Dedifferentiated amniotic fluid mesenchymal stem cell (primary cell): ENCODE measurements at regions not wholly inside any gene's neighbourhood (a gene's known extent, or its start where the extent isn't known, plus 50 kb on each side); places are given as distances from the start of the nearest gene placed in this dataset.
"Not testable (repeated sequence)": the region's sequence is repeated elsewhere in the genome, so short reads cannot be mapped to it uniquely, and the experiment has no call there.

ENCODE experiments used
- DNase-seq: peaks from one replicate; pipeline ENCODE4 v3.0.0-alpha.2; 2016; ENCODE audit errors: extremely low spot score

DNA sequence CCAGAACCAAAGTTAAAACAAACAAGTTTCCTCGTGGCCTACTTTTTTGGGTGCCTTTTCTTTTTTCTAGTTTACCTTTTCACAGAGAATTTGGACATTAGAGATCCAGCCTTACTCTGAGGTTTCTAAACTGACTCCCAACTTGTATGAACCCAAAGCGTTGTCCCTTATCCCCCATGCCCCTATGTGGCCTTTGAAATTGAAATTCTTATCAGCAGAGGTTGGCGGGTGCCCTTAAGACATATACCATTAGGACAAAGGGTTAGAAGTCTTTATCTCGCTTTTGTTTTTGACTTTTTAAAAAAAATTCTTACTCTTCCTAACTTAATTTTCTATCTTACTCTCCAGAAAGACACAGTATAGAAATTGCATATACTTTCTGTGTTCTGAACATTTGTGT is 76.3 kb upstream of the C7orf33 start:
- DNase-seq = no peak

DNA sequence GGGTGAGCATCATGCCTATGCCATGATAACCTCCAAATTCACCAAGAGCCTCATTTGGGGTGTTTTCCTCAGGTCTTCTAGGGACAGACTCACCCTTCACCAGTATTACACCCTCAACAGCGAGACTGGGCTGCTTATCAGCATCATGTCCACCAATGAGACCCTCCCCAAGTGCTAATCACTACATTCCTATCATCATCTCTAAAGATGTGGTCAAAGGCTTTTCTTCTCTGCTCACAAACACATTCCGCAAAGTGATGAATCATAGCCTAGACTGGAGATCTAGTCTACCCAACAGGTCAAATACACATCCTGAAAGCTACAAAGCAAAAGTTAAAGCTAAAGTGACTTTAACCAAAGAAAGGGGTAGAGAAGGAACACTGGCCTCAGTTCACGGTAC is 75.3 kb upstream of the C7orf33 start:
- no peak for DNase-seq

GRCh38 chr7:148515728-148516695 is 74.6 kb upstream of the C7orf33 start:
- no peak for DNase-seq

DNA sequence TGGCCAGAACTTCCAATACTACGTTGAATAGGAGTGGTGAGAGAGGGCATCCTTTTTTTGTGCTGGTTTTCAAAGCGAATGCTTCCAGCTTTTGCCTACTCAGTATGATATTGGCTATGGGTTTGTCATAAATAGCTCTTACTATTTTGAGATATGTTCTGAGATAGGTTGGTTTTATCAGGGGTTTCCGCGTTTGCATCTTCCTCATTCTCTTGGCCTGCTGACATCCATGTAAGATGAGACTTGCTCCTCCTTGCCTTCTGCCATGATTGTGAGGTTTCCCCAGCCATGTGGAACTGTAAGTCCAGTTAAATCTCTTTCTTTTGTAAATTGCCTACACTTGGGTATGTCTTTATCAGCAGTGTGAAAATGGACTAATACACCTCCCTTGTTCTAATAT is 71.2 kb upstream of the C7orf33 start:
- DNase-seq = not testable (repeated sequence)

GRCh38 chr7:148521271-148521670 is 69.3 kb upstream of the C7orf33 start:
- DNase-seq = no peak

DNA sequence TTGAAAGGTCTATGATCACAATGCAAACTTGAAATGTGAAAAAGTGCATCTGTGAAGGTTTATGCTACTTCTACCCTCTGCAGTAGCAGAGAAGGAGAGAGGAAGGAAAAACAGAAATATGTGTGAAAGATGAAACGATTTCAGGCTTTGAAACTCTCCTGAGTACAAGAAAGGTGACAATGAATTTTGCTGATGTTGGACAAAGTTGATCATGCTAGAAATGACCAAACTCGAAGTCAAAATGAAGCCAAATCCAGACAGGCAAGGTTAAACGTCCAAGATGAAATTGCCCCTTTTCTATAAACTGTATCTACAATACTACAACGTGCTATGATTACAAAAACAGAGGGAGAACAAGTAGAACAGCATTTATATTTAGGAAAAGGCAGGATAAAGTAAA is 67.0 kb upstream of the C7orf33 start:
- DNase-seq = no peak

DNA sequence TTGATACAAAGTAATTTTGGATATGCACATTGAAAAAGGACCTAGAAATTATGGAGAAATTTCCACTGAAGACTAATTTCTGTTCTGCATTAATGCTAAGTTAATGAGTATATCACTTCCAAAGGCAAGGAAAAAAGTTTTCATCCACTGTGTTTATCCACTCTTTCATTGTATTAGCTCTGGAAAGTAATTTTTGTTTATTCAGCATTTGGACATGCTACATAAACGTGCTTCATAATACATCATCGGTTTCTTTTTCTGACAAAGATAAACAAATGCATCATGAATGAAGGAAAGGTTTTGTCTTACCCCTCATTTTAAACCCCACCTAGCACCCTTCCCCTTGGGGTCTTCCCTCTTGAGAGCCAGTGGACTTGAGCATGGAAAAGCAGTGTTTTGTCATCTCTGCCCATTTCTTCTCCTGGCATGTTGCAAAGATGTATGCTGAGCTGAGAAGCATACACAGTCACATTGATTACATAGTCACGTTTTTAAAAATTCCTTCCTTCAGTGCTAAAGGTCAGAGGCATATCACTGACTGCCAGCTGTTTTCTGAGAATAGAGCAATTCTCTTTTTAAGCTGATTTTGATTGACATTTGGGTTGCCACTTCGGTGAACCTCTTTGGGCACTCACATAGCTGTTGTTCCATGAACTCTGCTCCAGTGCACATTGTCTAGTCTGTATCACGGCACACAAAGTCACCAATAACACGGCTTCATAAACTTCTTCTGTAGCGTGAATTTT is 65.9 kb upstream of the C7orf33 start:
- DNase-seq = no peak

DNA sequence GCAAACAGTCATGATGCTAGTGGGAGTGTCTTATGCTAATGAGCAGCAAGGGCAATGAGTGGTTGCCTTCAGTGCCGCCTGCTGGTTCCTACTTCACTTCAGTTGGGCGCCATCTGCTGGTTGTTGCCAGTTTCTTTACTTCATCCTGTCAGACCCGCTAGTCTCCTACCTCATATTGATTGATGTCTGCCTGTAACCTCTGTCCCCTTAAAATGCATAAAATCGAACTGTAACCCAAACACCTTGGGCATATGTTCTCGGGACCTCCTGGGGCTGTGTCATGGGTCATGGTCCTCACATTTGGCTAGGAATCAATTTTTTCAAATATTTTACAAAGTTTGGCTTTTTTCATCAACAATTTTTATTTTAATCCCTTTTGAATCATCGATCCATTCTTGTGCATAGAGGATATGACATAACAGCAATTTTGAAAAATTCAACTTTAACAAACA is 62.8 kb upstream of the C7orf33 start:
- no peak for DNase-seq

GRCh38 chr7:148535217-148535616 is 55.3 kb upstream of the C7orf33 start:
- no peak for DNase-seq

GRCh38 chr7:148537435-148537834 is 53.1 kb upstream of the C7orf33 start:
- DNase-seq = no peak

GRCh38 chr7:148540041-148540738 is 50.4 kb upstream of the C7orf33 start:
- DNase-seq = peak; percentile 29
